ENCODE measurements at regions not wholly inside any gene's neighbourhood (a gene's known extent, or its start where the extent isn't known, plus 50 kb on each side); places are given as distances from the start of the nearest gene placed in this dataset.

- DNase-seq (ENCODE audit: low read depth): no peak
Measured at GRCh38 chr19:28493884-28494283, 719.1 kb downstream of the UQCRFS1 start.

DNA sequence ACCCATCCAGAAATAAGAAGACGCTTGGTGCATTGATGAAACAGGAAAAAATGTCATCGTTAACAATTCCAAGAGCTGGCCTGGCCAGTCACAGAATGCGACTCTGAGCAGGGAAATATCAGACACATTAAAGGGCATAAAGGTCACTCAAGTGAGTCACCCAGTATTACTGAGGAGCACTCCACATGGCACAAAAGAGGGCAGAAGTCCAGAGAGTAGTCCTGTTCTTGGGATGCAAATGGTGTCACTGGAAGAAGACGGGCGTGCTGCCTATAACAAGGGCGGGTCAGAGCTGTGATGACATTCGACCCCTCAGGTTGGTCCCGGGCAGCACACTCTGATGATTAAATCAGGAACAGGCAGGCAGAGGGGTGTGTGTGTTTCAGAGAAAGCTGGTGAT is 720.3 kb downstream of the UQCRFS1 start:
- no peak for DNase-seq (ENCODE audit: low read depth)

DNA sequence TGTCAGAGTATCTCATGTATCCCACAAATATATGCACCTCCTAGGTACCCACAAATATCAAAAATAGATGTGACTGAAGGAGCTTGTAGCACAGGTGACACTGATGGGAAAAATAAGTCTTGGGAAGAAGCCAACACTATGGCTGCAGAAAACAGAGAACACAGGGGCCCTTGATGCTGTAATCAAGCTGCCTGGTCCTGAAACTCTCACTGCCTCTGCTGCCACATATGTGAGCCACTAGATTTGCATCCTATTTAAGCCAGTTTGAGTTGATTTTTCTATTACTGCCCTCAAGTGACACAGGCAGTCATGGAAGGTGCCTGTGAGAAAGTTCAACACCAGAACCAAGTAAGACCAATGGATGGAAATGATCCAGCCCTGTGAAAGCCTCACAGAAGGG is 720.8 kb downstream of the UQCRFS1 start:
- DNase-seq (ENCODE audit: low read depth): no peak

DNA sequence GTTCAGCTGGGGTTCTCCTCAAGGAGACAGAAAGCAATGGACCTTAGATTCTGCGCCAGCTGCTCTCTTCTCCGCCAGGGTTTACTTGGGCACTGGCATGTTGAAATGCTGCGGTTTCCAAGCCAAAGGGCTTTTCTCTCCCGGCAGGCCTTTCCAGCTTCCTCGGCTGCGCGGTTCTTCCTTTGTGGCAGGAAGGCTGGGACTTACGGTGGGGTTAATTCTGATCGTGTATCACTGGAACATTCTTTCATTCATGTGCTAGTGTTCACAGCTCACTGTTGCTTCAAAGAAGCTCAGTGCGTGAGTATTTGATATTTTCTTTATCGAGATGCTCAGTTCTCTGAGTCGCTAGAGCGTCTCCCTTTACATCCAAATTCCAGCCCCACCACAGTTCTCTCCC is 723.2 kb downstream of the UQCRFS1 start:
- DNase-seq (ENCODE audit: low read depth): peak; percentile 43

- DNase-seq (ENCODE audit: low read depth): no peak
Measured at GRCh38 chr19:28489126-28489660, 723.8 kb downstream of the UQCRFS1 start.

- no peak for DNase-seq (ENCODE audit: low read depth)
Measured at GRCh38 chr19:28487999-28488398, 725.0 kb downstream of the UQCRFS1 start.

- DNase-seq (ENCODE audit: low read depth): no peak
Measured at GRCh38 chr19:28486926-28487325, 726.0 kb downstream of the UQCRFS1 start.

GRCh38 chr19:28486473-28486872 is 726.5 kb downstream of the UQCRFS1 start:
- no peak for DNase-seq (ENCODE audit: low read depth)

- DNase-seq (ENCODE audit: low read depth): no peak
Measured at GRCh38 chr19:28485292-28485691, 727.7 kb downstream of the UQCRFS1 start.

DNA sequence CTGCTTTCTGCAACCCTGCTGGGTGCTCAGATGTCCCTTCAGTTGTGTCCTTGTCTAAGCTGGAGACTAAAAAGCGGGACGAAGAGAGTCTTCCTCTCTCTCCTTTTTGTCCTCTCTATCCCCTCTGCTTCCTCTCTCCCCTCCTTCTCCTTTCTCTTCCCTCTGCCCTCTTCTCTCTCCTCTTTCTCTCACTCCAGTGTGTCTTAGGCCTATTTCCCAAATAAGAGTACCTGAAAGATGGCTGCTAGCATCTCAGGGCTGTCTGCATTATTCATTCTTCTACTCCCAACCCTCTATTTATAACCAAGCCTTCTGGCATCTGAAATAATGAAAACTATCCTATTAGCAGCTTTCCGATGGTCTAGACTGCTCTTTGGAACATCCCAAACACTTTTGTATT is 729.8 kb downstream of the UQCRFS1 start:
- DNase-seq (ENCODE audit: low read depth): no peak

DNA sequence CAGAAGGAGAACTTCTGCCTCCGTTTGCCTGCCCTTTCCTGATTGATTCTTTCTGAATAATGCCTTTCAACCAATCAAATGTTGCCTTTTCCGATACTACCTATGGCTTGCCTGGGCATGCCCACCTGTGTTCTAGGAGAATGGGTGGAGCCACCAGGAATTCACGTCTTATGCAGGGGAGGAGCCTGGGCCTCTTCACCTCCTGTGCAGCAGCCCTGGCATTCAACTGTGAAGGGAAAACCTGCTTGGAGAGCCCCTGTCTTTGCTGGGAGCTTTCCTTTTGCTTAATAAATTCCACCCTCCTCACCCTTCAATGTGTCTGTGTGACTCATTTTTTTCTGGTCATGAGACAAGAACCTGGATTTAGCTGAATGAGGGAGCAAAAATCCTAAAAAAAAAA is 730.7 kb downstream of the UQCRFS1 start:
- no peak for DNase-seq (ENCODE audit: low read depth)

- no peak for DNase-seq (ENCODE audit: low read depth)
Measured at GRCh38 chr19:28481674-28482073, 731.3 kb downstream of the UQCRFS1 start.

DNA sequence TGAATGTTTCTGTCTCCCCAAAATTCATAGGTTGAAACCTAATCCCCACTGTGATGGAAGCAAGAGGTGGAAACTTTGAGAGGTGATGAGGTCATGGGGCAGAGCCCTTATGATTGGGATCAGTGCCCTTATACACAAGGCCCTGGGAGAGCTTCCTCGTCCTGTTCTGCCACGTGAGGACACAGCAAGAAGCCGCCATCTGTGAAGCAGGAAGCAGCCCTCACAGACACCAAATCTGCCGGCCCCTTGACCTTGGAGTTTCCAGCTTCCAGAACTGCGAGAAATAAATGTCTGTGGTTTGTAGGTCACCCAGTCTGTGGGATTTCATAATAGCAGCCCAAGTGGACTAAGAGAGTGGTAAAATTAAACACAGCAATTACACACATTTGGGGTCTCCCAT is 737.4 kb downstream of the UQCRFS1 start:
- no peak for DNase-seq (ENCODE audit: low read depth)

GRCh38 chr19:28472843-28473242 is 740.1 kb downstream of the UQCRFS1 start:
- no peak for DNase-seq (ENCODE audit: low read depth)

- no peak for DNase-seq (ENCODE audit: low read depth)
Measured at GRCh38 chr19:28471731-28472510, 741.0 kb downstream of the UQCRFS1 start.

DNA sequence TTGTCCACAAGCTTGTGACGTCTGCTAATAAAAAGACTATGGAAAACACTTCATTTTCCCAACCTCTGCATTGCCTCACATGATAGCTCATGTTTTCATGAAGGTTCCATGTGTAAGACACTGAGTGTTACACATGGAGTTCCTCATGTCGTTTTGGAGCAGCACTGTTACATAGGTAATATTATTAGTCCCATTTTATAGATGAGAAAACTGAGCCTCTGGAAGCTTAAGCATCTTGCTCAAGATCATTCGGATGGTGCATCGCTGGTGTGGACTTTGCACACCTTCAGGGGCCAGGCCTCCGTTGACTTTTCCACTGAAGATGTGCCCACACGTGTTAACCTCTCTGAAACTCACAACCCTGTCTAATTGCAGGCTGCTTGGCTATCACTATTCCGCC is 743.4 kb downstream of the UQCRFS1 start:
- no peak for DNase-seq (ENCODE audit: low read depth)

- peak; percentile 18 for DNase-seq (ENCODE audit: low read depth)
Measured at GRCh38 chr19:28468701-28469459, 744.1 kb downstream of the UQCRFS1 start.

DNA sequence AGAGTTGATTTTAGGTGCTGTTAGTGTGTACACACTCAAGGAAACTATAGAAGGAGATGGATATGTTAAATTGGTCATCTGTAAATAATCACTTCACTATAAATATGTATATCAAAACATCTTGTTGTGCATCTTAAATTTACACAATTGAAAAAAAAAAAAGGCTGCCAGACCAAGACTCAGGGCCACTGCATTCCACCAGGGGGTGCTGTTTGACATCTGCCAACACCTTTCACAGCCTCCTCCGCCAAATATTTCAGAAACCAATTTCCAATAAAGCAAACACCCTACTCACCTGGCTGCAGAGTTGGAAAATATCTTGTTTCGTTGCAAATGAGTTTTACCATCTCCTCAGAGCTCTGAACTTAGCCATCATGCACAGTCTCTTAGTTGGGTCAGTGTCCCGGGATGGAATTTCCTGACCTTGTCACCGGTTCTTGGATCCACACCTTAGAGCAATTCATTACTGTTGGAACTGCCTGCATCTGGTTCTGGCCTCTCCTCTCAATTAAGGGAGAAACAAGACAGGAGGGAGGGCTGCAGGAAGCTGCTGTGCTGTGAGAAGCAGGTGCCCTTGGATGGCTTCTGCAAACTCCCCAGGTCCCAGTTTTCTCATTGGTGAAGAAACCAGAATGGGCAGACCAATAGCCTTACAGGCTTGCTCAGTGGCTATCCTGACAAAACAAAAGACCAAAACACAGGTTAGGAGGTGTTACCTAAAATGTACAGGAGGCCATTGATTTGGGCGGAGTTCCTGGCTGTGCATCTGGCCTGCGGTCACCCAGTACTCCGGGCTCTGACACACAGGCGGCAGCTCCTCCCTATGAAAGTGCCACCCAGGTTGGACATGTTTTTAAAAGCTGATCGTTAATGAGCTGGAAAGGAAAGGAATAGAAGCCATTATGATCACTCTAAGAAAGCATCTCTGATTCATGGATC is 746.6 kb downstream of the UQCRFS1 start:
- DNase-seq (ENCODE audit: low read depth): peak; percentile 54

DNA sequence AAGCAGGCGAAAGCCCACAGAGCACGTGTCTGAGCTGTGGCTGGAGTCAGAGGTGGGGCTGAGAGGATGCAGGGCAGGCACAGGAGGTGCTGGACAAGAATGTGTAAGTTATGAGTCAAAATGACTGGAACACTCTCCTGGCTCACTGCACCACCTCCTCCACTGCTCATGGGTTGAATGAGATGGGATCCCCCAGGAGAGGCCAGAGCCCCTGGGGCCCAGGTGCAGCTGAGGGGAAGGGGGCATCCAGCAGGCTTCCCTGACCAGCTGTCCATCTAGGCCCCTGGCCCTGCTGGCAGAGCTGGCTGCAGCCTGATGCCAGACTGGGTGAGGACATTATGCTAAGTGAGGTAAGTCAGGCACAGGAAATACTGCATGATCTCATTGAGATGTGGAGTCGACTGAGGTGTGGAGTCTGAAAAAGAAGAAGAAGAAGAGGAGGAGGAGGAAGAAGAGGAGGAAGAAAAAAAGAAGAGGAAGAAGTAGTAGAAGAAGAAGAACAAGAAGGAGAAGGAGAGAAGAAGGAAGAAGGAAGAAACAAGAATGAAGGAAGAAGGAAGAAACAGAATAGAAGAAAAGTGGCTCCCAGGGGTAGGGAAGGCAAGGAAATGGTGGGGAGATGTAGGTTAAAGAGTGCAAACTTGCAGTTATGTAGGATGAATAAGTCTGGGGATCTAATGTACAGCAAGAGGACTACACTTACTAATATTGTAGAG is 747.4 kb downstream of the UQCRFS1 start:
- no peak for DNase-seq (ENCODE audit: low read depth)

- no peak for DNase-seq (ENCODE audit: low read depth)
Measured at GRCh38 chr19:28463493-28464053, 749.4 kb downstream of the UQCRFS1 start.

Measured in myocyte (in vitro differentiated cells).